NCI-H510A (cell line): ENCODE measurements at regions not wholly inside any gene's neighbourhood (a gene's known extent, or its start where the extent isn't known, plus 50 kb on each side); places are given as distances from the start of the nearest gene placed in this dataset.
A peak's percentile ranks its signal among the peaks of the same experiment; 100 is the strongest.

Experiments used
- DNase-seq: peaks from one replicate; lab custom pipeline; 2025; lab: John Stamatoyannopoulos, UW

DNA sequence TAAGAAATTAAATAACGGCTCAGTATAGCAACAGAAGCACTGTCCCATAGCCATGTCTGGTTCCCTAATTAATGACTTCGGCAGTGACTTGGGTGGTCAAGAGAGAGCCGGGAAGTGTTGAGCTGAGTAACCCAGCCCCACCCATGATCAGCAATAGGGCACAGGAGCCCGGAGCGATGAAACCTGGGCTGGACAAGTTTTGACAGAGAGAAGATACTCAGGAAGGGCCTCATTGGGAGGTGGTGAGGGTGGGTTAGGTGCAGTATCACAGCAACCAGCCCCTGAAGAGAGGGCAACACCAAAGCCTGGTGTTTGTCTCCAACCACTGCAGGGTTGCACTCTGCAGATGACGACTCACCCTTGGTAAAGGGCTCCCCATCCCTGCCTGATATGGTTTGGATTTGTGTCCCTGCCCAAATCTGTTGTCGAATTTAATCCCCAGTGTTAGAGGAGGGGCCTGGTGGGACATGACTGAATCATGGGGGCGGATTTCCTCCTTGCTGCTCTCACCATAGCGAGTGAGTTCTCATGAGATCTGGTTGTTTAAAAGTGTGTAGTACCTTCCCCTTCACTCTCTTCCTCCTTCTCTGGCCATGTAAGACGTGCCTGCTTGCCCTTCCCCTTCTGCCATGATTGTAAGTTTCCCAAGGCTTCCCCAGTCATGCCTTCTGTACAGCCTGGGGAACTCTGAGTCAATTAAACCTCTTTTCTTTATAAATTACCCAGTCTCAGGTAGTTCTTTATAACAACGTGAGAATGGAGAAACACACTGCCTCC lies 124.9 kb upstream of the MED13L start:
- no peak for DNase-seq

DNA sequence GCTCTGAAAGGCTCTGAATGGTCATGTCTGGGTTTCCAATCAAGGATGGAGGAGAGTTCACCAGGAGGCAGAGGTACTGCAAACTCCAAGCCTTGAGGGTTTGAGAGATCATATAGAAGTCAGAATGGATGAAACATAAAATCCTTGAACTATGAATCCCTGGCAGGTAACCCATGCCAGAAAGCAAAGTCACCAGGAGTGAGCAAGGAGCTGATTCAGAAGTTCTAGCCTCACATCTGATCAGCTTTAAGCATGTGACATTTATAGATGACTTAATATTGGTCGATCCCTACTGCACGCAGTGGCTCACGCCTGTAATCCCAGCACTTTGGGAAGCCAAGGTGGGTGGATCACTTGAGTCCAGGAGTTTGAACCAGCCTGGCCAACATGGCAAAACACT lies 126.1 kb upstream of the MED13L start:
- no peak for DNase-seq

GRCh38 chr12:116404247-116404646 lies 126.8 kb upstream of the MED13L start:
- no peak for DNase-seq

DNA sequence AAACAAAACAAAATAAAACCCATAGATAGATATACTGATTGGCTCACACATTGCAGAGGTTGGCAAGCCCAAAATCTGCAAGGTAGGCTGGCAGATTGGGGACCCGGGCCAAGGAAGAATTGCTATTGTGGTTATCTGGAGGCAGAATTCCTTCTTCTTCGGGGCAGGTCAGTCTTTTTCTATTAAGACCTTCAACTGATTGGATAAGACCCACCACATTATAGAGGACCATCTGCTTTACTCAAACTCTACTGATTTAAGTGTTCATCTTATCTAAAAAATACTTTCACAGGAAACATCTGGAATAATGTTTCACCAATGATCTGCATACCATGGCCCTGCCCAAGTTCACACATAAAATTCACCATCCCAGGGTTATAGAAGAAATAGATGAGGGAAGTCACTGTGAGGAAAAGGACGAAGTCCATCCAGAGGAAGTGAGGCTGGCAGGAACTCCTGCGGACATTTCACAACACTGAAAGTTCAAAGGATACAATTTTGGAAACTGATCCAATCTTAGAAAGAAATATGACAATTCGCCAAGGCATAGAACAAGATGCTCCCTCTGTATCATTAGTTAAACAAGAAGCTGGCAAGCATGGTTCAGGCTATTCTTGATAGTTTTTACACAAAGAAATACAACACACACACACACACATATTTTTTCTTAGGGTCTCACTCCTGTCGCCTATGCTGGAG lies 127.6 kb upstream of the MED13L start:
- DNase-seq = no peak

GRCh38 chr12:116406529-116406928 lies 129.0 kb upstream of the MED13L start:
- no peak for DNase-seq

GRCh38 chr12:116408489-116409250 lies 131.2 kb upstream of the MED13L start:
- no peak for DNase-seq

- DNase-seq = no peak
Observed at GRCh38 chr12:116411977-116412376, 134.5 kb upstream of the MED13L start.

DNA sequence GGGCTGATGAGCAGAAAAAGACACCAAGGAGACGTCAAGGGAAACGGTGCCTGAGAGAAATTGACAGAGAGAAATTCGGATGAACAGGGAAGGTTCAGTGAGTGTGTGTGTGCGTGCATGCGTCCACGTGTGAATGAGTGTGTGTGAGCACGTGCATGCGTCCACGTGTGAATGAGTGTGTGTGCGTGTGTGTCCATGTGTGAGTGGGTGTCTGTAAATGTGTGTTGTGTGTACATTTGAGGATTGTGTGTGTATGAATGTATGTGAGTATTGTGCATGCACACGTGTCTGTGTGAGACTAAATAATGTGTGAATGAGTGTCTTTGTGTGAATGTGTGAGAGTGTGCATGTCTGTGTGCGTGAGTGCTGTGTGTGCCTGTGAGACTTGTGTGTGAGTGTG lies 137.4 kb upstream of the MED13L start:
- no peak for DNase-seq

- no peak for DNase-seq
Observed at GRCh38 chr12:116415408-116416108, 138.1 kb upstream of the MED13L start.

- no peak for DNase-seq
Observed at GRCh38 chr12:116416166-116416565, 138.7 kb upstream of the MED13L start.

DNA sequence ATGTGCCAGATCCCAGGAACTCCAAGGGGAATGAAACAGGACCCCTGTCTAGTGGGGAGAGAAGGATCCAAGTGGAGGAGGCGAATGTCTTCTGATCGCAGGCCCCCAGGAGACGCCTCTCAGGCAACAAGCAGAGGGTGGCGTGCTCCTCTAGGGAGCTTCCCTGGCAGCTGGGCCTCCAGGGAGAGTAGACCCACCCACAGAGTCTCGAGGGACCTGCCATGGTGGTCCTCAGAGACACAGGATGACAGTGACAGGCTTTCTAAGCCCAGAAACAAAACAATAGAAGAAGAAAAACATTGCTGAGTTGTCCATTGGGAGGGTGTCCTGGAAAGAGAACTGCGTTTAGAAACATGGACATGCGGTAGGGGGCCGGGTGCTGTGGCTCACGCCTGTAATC lies 140.6 kb upstream of the MAP1LC3B2 start:
- no peak for DNase-seq

DNA sequence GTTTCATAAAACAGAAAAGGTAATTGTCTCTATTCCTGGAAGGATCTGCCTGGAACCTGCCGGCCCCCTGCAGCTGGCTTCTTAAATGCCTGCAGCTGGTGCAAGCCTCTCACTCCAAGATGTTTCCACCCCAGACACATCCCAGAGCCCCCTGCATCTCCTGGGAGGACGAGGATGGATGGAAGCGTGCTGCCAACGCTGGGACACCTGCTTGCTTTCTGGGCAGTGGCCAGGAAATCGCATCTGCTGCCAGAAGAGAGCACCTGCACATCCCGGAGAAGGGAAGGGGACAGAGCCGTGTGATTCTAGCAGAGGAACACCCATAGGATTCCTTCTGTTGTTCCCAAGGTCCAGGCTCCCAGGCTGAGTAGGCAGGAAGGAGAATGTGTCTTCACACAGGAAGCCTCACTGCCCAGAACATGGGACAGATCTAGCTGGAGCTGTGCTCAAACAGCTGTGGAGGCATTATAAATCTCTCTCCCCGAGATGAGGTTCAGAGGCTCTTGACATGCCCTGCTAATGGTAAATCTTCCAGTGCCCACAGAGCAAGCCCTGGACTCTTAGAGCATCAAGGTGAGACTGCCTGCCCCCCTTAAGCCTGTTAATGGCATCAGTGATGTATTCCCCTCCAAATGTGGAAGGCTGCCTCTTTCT lies 138.8 kb upstream of the MAP1LC3B2 start:
- DNase-seq = peak; percentile 55

GRCh38 chr12:116421785-116422538 lies 137.2 kb upstream of the MAP1LC3B2 start:
- DNase-seq = no peak

DNA sequence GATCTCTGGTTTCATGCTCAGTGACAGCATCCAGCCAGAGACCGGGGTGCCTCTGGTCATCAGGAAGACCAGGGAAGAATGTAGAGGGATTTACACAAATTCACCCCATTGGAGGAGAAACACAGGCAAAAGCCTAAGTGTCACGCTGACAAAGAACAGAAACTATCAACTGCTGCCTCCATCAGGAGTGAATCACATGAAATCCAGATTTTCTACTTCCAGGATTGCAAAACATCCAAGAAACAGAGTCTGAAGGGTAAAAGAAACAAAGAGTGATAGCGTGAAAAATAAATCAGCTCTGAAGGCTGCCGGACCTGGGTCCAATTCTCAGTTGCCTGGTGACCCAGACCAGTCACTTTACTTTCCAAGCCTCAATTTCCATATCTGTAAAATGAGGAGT lies 136.1 kb upstream of the MAP1LC3B2 start:
- DNase-seq = no peak

DNA sequence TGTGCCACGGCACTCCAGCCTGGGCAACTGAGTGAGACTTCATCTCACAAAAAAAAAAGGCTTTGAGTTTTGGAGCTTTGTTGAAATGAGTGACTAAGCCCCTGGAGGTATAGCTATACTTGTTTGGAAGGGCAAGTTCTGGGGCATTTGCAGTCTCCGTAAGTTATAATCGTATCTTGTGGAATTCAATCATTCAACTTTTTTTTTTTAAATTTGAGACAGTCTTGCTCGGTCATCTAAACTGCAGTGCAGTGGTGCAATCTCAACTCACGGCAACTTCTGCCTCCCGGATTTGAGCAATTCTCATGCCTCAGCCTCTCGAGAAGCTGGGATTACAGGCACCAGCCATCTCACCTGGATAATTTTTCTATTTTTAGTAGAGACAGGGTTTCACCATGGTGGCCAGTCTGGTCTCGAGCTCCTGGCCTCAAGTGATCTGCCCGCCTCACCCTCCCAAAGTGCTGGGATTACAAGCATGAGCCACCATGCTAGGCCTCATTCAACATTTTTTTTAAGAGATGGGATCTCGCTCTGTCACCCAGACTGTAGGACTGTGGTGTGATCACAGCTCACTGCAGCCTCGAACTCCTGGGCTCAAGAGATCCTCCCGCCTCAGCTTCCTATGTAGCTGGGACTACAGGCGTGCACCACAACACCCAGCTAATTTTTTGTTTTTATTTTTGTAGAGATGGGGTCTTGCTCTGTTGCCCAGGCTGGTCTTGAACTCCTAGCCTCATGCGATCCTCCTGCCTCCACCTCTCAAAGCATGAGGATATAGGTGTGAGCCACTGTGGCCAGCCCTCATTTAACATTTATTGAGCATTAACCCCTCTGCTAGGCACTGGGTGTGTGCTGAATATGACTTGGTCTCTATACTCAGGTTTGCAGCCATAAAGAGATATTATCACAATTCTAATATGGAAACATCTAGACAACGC lies 133.7 kb upstream of the MAP1LC3B2 start:
- DNase-seq = no peak

GRCh38 chr12:116426391-116427136 lies 132.6 kb upstream of the MAP1LC3B2 start:
- DNase-seq = no peak

DNA sequence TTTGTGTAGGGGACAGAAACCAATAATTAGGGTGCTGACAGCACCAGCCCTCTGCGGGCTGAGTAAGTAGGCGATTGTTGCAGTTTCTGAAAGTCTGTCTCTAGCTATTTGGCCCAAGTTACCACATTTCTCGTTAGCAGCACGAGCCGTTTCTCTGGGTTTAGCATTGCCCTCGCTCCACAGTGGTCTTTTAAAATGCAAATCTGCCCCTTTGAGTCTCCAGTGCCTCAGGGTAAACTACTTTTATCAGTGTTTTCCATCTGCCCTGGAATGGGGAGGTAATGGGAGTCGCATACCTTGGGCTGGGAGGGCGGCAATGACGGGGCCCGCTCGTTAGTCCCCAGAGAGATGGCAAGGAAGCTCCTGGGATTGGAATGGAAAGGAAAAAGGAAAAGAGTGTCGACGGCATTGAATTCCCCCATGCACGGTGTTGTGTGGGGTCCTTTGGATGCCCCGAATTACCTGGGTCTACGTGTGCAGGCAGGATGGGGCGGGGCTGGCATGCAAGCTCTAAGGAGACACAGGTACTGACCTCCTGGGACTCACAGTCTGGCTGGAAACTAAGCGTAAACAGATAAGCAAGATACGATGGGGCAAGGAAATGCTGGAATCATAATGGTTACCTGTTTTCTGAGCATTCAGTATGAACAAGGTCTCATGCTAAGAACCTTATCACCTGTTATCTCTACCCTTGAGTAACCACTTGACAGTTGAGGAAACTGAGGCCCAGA lies 131.8 kb upstream of the MAP1LC3B2 start:
- DNase-seq = no peak

DNA sequence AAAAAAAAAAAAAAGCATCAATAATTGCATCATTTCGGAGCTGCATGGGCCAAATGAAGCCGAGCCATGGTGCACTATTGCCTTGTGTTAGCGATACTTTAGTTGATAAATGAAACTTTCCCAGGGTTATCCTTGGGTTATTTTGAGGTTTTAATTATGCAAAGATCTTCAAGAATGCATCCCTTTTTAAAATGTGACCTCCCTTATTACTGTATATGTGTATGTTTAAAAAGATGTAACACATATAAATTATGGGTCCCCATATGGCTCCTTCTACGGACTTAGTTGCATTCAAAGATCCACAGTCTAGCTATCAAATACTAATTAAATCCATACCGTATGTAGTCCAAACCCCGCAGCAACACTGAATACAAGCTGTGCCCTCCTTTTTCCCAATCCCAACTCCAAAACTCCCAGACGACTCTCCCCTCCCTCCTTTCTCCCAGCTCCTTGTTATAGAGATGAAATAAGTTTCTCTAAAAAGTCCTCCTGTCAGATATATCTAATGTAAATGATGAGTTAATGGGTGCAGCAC lies 129.3 kb upstream of the MAP1LC3B2 start:
- DNase-seq = no peak
